ENCODE measurements at regions not wholly inside any gene's neighbourhood (a gene's known extent, or its start where the extent isn't known, plus 50 kb on each side); places are given as distances from the start of the nearest gene placed in this dataset.
"Not testable (repeated sequence)": the region's sequence is repeated elsewhere in the genome, so short reads cannot be mapped to it uniquely, and the experiment has no call there.

GRCh38 chr17:69655902-69656301 lies 241.4 kb downstream of the MAP2K6 start:
- DNase-seq (ENCODE audit: extremely low read depth in 1 of 11, low read depth in 9 of 11, low spot score in 4 of 11), result no peak

- no peak for DNase-seq (ENCODE audit: extremely low read depth in 1 of 11, low read depth in 9 of 11, low spot score in 4 of 11)
These were observed 255.1 kb downstream of the MAP2K6 start for GRCh38 chr17:69669441-69670178.

- no peak for DNase-seq (ENCODE audit: extremely low read depth in 1 of 11, low read depth in 9 of 11, low spot score in 4 of 11)
These were observed 258.4 kb downstream of the MAP2K6 start for GRCh38 chr17:69672924-69673323.

- DNase-seq (ENCODE audit: extremely low read depth in 1 of 11, low read depth in 9 of 11, low spot score in 4 of 11), result no peak
These were observed 262.6 kb downstream of the MAP2K6 start for GRCh38 chr17:69677130-69677529.

- no peak for DNase-seq (ENCODE audit: extremely low read depth in 1 of 11, low read depth in 9 of 11, low spot score in 4 of 11)
These were observed 263.7 kb downstream of the MAP2K6 start for GRCh38 chr17:69678206-69678605.

- no peak for DNase-seq (ENCODE audit: extremely low read depth in 1 of 11, low read depth in 9 of 11, low spot score in 4 of 11)
These were observed 265.3 kb downstream of the MAP2K6 start for GRCh38 chr17:69679829-69680228.

DNA sequence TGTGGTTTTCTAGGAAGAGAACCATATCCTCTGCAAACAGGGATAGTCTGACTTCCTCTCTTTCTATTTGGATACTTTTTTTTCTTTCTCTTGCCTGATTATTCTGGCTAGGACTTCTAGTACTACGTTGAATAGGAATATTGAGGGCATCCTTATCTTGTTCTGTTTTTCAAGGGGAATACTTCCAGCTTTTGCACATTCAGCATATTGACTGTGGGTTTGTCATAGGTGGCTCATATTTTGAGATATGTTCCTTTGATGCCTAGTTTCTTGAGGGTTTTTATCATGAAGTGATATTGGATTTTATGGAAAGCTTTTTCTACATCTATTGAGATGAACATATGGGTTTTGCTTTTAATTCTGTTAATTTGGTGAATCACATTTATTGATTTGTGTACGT lies 269.8 kb downstream of the MAP2K6 start:
- no peak for DNase-seq (ENCODE audit: extremely low read depth in 1 of 11, low read depth in 9 of 11, low spot score in 4 of 11)

GRCh38 chr17:69685150-69685549 lies 270.7 kb downstream of the MAP2K6 start:
- not testable (repeated sequence) for DNase-seq (ENCODE audit: extremely low read depth in 1 of 11, low read depth in 9 of 11, low spot score in 4 of 11)

- DNase-seq (ENCODE audit: extremely low read depth in 1 of 11, low read depth in 9 of 11, low spot score in 4 of 11), result no peak
These were observed 276.0 kb downstream of the MAP2K6 start for GRCh38 chr17:69690531-69690930.

DNA sequence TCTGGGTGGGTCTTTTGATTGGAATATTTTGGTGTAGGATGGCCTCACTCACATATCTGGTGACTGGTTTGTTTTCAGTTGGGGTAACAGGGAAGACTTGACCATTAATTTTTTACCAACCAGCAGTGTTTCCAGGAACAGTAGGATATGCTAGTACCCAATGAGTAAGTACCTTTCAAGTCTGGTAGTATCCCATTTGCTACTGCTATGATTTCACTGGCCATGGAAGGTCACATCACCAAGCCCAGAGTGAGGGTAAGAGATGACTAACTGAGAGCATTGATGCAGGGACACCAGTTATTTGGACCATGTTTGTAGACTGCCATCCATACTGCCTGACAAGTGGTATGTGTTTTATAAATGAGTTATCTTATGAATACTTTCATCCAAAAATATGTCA lies 277.7 kb downstream of the MAP2K6 start:
- DNase-seq (ENCODE audit: extremely low read depth in 1 of 11, low read depth in 9 of 11, low spot score in 4 of 11), result no peak

GRCh38 chr17:69695646-69696045 lies 281.1 kb downstream of the MAP2K6 start:
- no peak for DNase-seq (ENCODE audit: extremely low read depth in 1 of 11, low read depth in 9 of 11, low spot score in 4 of 11)

DNA sequence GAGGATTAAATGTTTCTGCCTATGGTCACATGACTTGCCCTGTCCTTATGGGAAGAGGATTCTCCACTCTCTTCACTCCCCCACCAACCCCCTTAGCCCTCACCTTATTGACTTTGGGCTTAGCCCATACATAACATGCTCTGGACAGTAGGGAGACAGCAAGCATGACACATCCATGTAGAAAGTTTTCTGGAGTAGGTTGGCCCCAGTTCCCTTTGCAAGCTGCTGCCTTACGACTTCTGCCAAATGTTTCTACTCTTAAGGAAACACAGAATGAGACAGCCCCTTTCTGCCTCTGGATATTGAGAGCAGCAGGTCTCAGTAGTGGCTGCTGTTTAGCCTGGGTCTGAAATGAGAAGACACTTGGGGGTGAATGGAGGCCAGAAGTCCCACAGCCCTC lies 282.2 kb downstream of the MAP2K6 start:
- DNase-seq (ENCODE audit: extremely low read depth in 1 of 11, low read depth in 9 of 11, low spot score in 4 of 11), result no peak

GRCh38 chr17:69698352-69698751 lies 283.9 kb downstream of the MAP2K6 start:
- not testable (repeated sequence) for DNase-seq (ENCODE audit: extremely low read depth in 1 of 11, low read depth in 9 of 11, low spot score in 4 of 11)

DNA sequence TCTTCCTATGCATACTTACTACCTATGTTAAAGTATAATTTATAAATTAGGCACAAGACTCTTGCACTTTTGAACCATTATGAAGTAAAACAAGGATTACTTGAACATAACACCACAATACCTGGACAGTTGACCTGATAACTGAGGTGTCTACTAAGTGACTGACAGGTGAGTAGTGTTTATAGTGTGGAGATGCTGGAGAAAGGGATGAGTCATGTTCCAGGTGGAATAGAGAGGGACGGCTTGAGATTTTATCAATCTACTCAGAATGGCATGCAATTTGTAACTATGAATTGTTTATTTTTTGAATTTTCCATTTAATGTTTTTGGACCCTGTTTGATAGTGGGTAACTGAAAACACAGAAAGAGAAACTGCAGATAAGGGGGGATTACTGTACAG lies 287.6 kb downstream of the MAP2K6 start:
- DNase-seq (ENCODE audit: extremely low read depth in 1 of 11, low read depth in 9 of 11, low spot score in 4 of 11), result no peak

DNA sequence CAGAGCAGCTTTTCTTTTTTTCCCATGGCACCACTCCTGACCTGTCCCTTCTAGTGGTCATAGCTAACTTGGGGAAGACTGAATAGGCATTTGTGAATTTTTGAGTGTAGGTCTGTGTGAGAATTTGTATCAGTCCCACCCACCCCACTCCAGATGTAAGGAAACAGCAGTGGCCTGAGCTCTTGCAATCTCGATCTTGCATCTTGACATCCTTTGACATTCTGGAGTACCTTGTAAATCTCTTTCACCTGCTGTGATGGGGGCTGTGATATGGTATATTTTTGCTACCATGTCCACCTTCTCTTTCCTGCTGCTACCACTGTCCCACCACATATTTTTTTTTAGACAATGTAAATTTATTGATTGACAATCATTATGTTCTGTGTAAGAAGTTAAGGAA lies 289.3 kb downstream of the MAP2K6 start:
- DNase-seq (ENCODE audit: extremely low read depth in 1 of 11, low read depth in 9 of 11, low spot score in 4 of 11), result no peak

DNA sequence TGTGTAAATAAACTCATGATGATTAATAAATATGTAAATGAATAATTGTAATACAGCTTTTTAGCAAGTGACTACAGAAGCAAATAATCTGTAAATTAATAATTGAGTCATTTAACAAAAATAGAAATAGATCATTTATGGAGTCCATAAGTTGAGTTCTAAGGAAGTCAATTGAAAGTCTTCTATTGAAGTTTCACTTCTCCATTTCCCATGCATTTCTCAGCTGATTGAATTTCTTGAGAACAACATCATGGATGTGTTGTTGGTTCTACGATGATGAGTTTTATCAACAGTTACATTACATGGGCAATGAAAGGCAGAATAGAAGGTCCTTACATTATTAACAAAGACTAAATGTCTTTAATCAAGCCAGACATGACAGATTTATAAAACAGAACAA lies 290.4 kb downstream of the MAP2K6 start:
- DNase-seq (ENCODE audit: extremely low read depth in 1 of 11, low read depth in 9 of 11, low spot score in 4 of 11), result no peak

GRCh38 chr17:69706127-69706526 lies 291.6 kb downstream of the MAP2K6 start:
- DNase-seq (ENCODE audit: extremely low read depth in 1 of 11, low read depth in 9 of 11, low spot score in 4 of 11), result no peak

DNA sequence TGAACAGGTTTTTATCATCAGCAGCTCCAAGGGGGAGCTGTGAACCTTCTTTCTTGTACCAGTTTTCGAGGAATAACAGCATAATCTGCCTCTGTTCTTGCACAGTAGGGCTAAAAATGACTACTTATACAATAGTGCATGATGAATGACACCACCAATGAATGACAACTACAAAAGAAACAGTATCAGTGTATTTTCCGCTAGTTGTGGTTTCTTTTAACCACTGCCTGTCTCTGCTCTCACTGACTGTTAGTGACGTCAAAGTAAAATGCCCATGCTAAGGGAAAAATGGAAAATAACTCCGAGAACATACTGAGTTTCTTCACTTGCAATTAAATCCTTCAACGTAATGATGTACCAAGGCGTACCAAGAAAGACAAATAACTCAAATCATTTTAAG lies 294.9 kb downstream of the MAP2K6 start:
- no peak for DNase-seq (ENCODE audit: extremely low read depth in 1 of 11, low read depth in 9 of 11, low spot score in 4 of 11)

DNA sequence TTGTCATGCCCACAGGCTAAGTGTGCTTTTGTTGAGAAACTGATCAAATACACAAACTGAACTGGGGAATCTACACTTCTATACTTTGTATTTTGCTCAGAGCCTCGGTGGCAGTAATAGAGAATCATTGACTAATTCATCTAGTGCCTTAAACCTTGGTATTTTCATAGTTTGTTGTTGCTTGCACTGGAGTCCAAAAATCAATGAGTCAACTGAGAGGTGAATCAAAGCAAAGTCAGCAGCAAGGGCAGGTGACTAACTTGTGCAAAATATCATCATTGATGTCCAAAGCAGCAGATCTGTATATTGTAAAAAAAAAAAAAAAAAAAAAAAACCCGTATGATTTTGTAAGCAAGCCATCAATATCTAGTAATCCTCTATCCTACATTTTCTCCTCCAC lies 296.4 kb downstream of the MAP2K6 start:
- no peak for DNase-seq (ENCODE audit: extremely low read depth in 1 of 11, low read depth in 9 of 11, low spot score in 4 of 11)

- DNase-seq (ENCODE audit: extremely low read depth in 1 of 11, low read depth in 9 of 11, low spot score in 4 of 11), result no peak
These were observed 297.0 kb downstream of the MAP2K6 start for GRCh38 chr17:69711541-69711940.

- no peak for DNase-seq (ENCODE audit: extremely low read depth in 1 of 11, low read depth in 9 of 11, low spot score in 4 of 11)
These were observed 298.4 kb downstream of the MAP2K6 start for GRCh38 chr17:69712801-69713311.
